ENCODE measurements at regions not wholly inside any gene's neighbourhood (a gene's known extent, or its start where the extent isn't known, plus 50 kb on each side); places are given as distances from the start of the nearest gene placed in this dataset.

DNA sequence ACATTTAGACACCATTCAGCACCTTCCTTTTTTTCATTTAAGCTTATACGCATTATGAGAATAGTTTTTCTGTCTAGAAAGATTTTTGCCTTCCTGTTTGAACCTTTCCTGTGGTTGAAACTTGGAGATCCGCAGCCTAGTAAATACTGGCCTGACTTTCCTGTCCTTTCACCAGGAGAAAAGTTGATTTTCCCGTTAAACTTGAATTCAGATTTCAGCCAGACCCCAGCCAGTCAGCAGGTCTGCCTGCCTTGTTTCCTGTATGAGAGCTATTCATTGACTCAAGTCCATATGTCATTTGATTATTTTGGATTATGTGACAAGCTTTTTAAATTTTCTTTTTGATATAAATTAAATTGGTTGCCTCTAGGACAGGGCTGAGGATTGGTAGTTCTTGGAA is 71.5 kb downstream of the EVX1 start:
- no peak for DNase-seq (ENCODE audit: extremely low spot score, unreplicated experiment)
- no peaks in the 10 kb centered on the region for H3K27me3 Mint-ChIP-seq
- H3K27ac Mint-ChIP-seq: peak overlapping the region; percentile 83
- TF ChIP-seq, protein P1, sequence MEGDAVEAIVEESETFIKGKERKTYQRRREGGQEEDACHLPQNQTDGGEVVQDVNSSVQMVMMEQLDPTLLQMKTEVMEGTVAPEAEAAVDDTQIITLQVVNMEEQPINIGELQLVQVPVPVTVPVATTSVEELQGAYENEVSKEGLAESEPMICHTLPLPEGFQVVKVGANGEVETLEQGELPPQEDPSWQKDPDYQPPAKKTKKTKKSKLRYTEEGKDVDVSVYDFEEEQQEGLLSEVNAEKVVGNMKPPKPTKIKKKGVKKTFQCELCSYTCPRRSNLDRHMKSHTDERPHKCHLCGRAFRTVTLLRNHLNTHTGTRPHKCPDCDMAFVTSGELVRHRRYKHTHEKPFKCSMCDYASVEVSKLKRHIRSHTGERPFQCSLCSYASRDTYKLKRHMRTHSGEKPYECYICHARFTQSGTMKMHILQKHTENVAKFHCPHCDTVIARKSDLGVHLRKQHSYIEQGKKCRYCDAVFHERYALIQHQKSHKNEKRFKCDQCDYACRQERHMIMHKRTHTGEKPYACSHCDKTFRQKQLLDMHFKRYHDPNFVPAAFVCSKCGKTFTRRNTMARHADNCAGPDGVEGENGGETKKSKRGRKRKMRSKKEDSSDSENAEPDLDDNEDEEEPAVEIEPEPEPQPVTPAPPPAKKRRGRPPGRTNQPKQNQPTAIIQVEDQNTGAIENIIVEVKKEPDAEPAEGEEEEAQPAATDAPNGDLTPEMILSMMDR (conservative IDR thresholded peaks at IDR 0.05): no peak
- peaks cover 19% of the 10 kb centered on the region for H3K4me1 Mint-ChIP-seq (ENCODE audit: unreplicated experiment)
- H3K9me3 Mint-ChIP-seq: peaks cover 4% of the 10 kb centered on the region
- H3K4me3 Mint-ChIP-seq: peak overlapping the region; percentile 59
- no peaks in the 10 kb centered on the region for H3K36me3 Mint-ChIP-seq

DNA sequence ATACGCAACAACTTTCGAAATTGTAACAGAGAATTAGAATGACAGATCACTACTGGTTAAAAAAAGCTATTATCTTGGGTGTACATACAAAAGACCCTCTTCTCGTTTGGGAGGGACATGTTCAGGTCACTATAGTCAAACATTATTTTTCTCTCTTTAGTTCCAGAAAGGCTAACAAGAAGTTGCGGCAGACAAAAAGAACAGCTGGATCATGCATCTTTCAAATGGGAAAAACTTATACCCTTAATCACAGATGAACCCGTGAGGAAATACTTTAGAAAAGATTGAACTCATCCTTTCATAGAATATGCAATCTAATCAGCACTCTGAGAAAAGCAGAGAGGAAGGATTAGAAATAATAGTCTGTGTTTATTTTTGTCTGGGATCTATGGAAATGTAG is 72.5 kb downstream of the EVX1 start:
- Mint-ChIP-seq H3K4me3 (no peak overlapping the region), H3K36me3 (no peaks in the 10 kb centered on the region), H3K27me3 (no peaks in the 10 kb centered on the region), H3K4me1 (ENCODE audit: unreplicated experiment) (peaks cover 19% of the 10 kb centered on the region), H3K9me3 (peaks cover 4% of the 10 kb centered on the region), H3K27ac (no peak overlapping the region)
- DNase-seq (ENCODE audit: extremely low spot score, unreplicated experiment): no peak
- TF ChIP-seq, protein P1 (conservative IDR thresholded peaks at IDR 0.05): no peak

- Mint-ChIP-seq H3K27ac (no peak overlapping the region), H3K27me3 (no peaks in the 10 kb centered on the region), H3K4me1 (ENCODE audit: unreplicated experiment) (peaks cover 19% of the 10 kb centered on the region), H3K4me3 (no peak overlapping the region), H3K9me3 (peaks cover 4% of the 10 kb centered on the region), H3K36me3 (no peaks in the 10 kb centered on the region)
- TF ChIP-seq, protein P1 (conservative IDR thresholded peaks at IDR 0.05): no peak
- DNase-seq (ENCODE audit: extremely low spot score, unreplicated experiment): no peak
Measured at GRCh38 chr7:27316311-27316710, 73.7 kb downstream of the EVX1 start.

GRCh38 chr7:27324246-27324645 is 81.6 kb downstream of the EVX1 start:
- TF ChIP-seq, protein P1 (conservative IDR thresholded peaks at IDR 0.05): no peak
- DNase-seq (ENCODE audit: extremely low spot score, unreplicated experiment): no peak
- H3K9me3 Mint-ChIP-seq: no peaks in the 10 kb centered on the region

GRCh38 chr7:27329909-27330308 is 87.3 kb downstream of the EVX1 start:
- TF ChIP-seq, protein P1 (conservative IDR thresholded peaks at IDR 0.05): peak; percentile 40
- no peaks in the 10 kb centered on the region for H3K4me1 Mint-ChIP-seq (ENCODE audit: unreplicated experiment)
- DNase-seq (ENCODE audit: extremely low spot score, unreplicated experiment): no peak
- no peak overlapping the region for H3K4me3 Mint-ChIP-seq
- H3K27me3 Mint-ChIP-seq: peaks cover 14% of the 10 kb centered on the region
- H3K27ac Mint-ChIP-seq: no peak overlapping the region
- peaks cover 11% of the 10 kb centered on the region for H3K9me3 Mint-ChIP-seq
- H3K36me3 Mint-ChIP-seq: no peaks in the 10 kb centered on the region

More at GRCh38 chr7:27324246-27324645, 81.6 kb downstream of the EVX1 start:
- Mint-ChIP-seq H3K27ac (no peak overlapping the region), H3K36me3 (no peaks in the 10 kb centered on the region), H3K4me3 (no peak overlapping the region), H3K4me1 (ENCODE audit: unreplicated experiment) (no peaks in the 10 kb centered on the region), H3K27me3 (peaks cover 11% of the 10 kb centered on the region)

DNA sequence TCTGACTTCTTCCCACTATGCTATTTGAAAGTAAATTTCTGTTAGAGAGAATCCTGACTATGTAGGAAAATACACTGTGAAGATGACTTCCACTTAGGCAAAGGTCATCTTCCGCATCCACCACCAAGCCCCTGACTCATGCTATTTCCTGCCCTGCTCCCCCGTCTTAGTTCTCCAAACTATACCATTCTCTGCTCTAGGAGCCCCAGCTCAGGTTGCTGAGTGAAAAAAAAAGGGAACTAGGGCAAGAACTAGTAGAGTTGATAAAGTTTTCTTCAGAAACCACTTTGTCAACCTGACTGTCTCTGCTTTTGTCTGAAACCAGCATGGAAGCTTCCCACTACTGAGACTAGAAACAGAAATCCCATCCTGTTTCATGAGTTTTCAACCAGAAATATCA is 96.9 kb downstream of the EVX1 start:
- peaks cover 7% of the 10 kb centered on the region for H3K27me3 Mint-ChIP-seq
- H3K27ac Mint-ChIP-seq: no peak overlapping the region
- H3K9me3 Mint-ChIP-seq: no peaks in the 10 kb centered on the region
- TF ChIP-seq, protein P1 (conservative IDR thresholded peaks at IDR 0.05): no peak
- no peaks in the 10 kb centered on the region for H3K4me1 Mint-ChIP-seq (ENCODE audit: unreplicated experiment)
- no peaks in the 10 kb centered on the region for H3K36me3 Mint-ChIP-seq
- no peak overlapping the region for H3K4me3 Mint-ChIP-seq
- DNase-seq (ENCODE audit: extremely low spot score, unreplicated experiment): no peak

Data from type B pancreatic cell (in vitro differentiated cells).